ENCODE measurements at regions not wholly inside any gene's neighbourhood (a gene's known extent, or its start where the extent isn't known, plus 50 kb on each side); places are given as distances from the start of the nearest gene placed in this dataset.

DNA sequence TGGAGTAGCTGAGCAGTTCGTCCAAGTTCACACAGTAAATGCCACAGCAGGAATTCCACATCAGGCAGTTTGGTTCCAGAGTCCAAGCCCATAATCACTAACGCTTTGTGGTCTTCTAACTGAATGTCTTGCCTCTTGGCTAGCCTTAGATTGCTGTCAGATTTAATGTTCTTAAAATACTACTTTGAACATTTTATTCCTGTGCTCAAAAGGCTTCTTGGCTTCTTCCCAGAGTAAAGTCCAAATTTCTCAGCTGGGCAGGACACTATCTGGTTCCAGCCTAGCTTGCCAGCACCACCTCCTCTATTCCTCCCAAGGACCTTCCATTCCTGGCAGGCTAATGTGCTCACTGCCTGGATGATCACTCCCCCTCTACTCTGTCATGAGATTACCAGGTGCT, 256.9 kb downstream of the SQOR start:
- TF ChIP-seq, protein P1, sequence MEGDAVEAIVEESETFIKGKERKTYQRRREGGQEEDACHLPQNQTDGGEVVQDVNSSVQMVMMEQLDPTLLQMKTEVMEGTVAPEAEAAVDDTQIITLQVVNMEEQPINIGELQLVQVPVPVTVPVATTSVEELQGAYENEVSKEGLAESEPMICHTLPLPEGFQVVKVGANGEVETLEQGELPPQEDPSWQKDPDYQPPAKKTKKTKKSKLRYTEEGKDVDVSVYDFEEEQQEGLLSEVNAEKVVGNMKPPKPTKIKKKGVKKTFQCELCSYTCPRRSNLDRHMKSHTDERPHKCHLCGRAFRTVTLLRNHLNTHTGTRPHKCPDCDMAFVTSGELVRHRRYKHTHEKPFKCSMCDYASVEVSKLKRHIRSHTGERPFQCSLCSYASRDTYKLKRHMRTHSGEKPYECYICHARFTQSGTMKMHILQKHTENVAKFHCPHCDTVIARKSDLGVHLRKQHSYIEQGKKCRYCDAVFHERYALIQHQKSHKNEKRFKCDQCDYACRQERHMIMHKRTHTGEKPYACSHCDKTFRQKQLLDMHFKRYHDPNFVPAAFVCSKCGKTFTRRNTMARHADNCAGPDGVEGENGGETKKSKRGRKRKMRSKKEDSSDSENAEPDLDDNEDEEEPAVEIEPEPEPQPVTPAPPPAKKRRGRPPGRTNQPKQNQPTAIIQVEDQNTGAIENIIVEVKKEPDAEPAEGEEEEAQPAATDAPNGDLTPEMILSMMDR (IDR thresholded peaks at IDR 0.05; ENCODE audit: low read depth, low read length, poor library complexity, severe bottlenecking) = no peak
- no peak for TF ChIP-seq EZH2phosphoT487 (IDR thresholded peaks at IDR 0.05; ENCODE audit: borderline replicate concordance, low read length)
